22Rv1 (cell line): ENCODE measurements at regions not wholly inside any gene's neighbourhood (a gene's known extent, or its start where the extent isn't known, plus 50 kb on each side); places are given as distances from the start of the nearest gene placed in this dataset.

Experiments
- H3K27ac ChIP-seq: fragments of 450-650 bp; 2 replicates; pipeline ENCODE4 v1.5.1; 2017
- CTCF ChIP-seq: fragments of 450-650 bp; IDR thresholded peaks from 2 replicates; pipeline ENCODE4 v1.5.1; 2017; ENCODE audit warnings: mild to moderate bottlenecking
- ZFX ChIP-seq: fragments of 450-650 bp; IDR thresholded peaks from 2 replicates; pipeline ENCODE4 v1.6.1; 2017; ENCODE audit warnings: antibody characterized with exemption, borderline replicate concordance

GRCh38 chr10:128816726-128817125, 650.3 kb upstream of the MGMT start:
- H3K27ac ChIP-seq, result no peak overlapping the region
- no peak for TF ChIP-seq ZFX
- no peak for TF ChIP-seq CTCF

GRCh38 chr10:128817636-128818035, 649.4 kb upstream of the MGMT start:
- H3K27ac ChIP-seq, result no peak overlapping the region
- no peak for TF ChIP-seq CTCF
- no peak for TF ChIP-seq ZFX

DNA sequence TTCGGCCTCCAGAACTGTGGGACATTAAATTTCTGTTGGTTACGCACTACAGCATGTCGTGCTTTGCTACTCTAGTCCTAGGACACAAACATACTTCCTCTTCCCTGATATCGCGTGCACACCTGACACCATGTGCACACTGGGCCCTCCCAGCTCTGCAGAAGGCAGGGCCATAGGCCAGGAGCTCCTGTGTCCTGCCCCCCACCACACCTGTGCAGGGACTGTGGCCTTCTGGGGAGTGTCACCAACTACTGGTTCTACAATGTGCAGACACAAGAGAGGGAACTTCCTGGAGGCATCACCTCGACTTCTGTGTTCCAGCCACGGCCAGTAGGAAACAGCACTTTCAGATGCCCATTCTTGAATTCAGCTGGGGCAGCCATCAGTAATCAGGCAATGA, 646.4 kb upstream of the MGMT start:
- TF ChIP-seq CTCF, result no peak
- no peak for TF ChIP-seq ZFX
- H3K27ac ChIP-seq, result no peak overlapping the region

- TF ChIP-seq CTCF (no peak), ZFX (no peak)
- H3K27ac ChIP-seq, result no peak overlapping the region
Measured at GRCh38 chr10:128823201-128823600, 643.8 kb upstream of the MGMT start.

DNA sequence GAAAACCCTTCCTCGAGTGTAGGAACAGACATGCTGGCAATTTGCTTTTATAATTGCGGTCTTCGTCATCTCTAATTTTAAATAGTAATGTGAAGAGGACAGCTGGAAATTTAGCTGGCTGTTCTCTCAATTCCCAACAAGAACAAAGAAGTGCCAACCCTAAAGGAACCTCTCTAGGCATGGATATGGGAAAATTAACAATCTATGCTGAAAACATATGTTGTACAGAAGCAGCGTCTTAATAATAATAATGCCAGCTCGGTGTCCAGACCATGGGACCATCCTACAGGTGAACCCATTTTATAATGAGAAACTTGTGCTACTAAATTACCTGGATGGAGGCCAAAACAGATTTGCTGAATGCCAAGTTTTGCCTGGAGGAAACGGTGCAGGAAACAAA, 641.4 kb upstream of the MGMT start:
- TF ChIP-seq ZFX (no peak), CTCF (no peak)
- H3K27ac ChIP-seq, result no peak overlapping the region

- no peak for TF ChIP-seq ZFX
- TF ChIP-seq CTCF, result no peak
- H3K27ac ChIP-seq, result no peak overlapping the region
Measured at GRCh38 chr10:128833671-128834070, 633.4 kb upstream of the MGMT start.

DNA sequence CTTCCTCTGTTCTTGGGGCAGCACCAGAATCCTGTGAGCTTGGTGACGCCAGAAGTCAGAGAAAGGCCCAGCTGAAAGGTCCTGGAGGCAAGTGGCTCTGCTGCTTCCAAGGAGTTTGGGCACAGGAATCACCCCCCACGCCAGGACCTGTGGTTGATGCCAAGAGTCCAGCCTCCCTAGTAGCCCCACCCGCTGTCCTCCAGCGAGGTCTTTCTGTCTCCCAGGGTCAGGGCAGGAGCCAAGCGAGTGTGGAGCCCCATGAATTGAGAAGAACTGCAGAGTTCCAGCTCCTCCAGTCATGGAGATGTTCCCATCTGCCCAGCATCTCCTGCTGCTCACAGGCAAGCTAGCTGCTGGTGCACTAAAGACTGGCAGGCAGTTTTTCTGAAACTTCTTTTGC, 631.7 kb upstream of the MGMT start:
- no peak for TF ChIP-seq CTCF
- no peak for TF ChIP-seq ZFX
- H3K27ac ChIP-seq, result no peak overlapping the region
